Activated naive CD4-positive, alpha-beta T cell treated with anti-CD3 and anti-CD28 coated beads, Interleukin-2, amount 50 U/mL, for 16 hours (primary cell): ENCODE measurements at regions not wholly inside any gene's neighbourhood (a gene's known extent, or its start where the extent isn't known, plus 50 kb on each side); places are given as distances from the start of the nearest gene placed in this dataset.
A peak's percentile ranks its signal among the peaks of the same experiment; 100 is the strongest.
"Not testable (repeated sequence)": the region's sequence is repeated elsewhere in the genome, so short reads cannot be mapped to it uniquely, and the experiment has no call there.

Source experiments
- DNase-seq: peaks from one replicate; pipeline ENCODE4 v3.0.0-alpha.2; 2020

DNA sequence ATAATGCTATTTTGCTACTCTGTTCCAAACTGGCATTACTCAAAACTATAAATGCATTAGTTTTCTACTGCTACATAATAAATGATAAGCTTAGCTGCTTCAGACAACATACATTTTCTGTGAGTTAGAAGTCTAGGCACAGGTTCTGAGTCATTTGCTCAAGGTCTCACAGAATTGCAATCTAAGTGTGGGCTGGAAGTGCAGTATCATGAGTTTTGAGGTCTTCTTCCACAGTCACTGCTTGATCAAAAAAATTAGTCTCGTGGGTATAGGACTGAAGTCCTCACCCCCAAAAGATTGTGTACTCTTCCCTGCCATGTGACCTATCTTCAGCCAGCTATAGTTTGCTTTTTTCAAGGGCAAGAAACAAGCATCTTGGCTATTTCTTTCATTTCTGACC, 676.9 kb downstream of the ADCYAP1 start:
- no peak for DNase-seq

DNA sequence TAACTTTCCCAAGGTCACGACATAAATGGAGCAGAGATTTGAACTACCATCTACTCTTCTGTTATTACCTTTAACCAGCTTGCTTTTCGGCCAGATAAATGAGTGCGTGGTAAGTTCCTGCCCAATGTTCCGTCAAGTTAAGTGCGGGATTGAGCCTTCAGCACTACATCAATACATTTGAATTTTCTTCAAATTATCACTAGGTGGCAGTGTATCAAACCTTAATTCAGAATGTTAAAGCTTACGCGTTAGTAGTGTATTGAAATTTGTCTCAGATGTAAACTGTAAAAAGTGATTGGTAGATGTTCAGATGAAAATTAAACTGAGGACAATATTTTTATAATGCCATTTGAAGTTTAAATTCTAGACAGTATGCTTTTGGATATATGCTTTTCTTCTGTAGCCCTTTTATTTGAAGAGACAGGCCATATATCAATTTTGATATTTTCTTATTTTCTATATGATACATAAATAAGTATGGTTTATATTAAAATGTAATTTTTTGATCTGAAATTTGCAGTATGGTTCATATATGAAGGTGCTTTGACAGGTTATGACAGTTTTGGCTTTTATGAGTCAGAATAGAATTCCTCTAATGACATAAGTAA, 681.3 kb downstream of the ADCYAP1 start:
- no peak for DNase-seq

DNA sequence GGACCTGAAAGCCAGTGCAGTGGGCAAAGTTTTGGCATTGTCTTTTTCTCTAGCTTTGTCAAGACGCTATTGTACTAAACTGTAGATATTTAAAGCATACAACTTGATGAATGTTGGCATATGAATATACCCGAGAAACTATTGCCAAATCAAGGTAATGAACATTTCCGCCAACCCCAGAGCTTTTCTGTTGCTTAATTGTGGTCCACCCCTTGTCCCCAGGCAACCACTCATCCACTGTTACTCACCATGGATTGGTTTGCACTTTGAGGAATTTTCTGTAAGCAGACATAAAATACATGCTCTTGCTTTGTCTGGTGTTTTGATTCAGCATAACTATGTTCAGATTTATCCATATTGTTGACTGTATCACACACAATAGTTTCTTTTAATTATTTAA, 688.4 kb downstream of the ADCYAP1 start:
- DNase-seq: no peak

GRCh38 chr18:1595195-1595594, 690.5 kb downstream of the ADCYAP1 start:
- DNase-seq: no peak

- no peak for DNase-seq
These were observed 694.5 kb downstream of the ADCYAP1 start for GRCh38 chr18:1599196-1599595.

- DNase-seq: no peak
These were observed 700.1 kb downstream of the ADCYAP1 start for GRCh38 chr18:1604751-1605150.

DNA sequence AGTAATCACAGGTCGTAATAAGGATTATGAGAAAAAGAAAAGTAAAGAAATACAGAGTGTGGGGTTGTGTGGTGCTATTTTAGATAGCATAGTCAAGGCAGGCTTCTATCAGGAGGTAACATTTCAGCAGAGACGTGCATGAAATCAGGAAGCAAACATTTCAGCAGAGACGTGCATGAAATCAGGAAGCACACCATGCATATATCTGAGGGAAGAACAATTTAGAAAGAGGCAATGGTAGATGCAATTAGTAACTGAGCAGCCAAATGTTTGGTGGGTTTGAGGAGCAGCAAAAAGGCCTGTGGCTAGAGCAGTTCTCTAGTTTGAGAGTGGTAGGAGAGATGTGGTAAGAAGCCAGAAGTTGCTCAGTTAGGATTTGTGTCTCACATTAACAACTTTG, 713.7 kb downstream of the ADCYAP1 start:
- DNase-seq: no peak

DNA sequence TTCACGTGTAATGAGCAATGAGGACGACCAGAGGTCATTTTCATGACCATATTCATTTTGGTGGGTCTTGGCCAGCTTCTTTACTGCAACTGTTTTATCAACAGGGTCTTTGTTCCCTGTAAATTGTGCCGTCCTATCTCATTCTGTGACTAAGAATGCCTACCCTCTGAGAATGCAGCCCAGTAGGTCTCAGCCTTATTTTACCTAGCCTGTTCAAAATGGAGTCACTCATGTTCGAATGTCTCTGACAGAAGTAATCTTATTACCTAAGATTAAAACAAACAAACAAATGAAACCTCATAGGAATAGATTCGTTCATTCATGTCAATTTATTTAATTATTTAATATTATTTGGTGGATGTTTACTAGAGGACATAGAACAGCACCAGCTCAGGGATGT, 714.8 kb downstream of the ADCYAP1 start:
- no peak for DNase-seq

DNA sequence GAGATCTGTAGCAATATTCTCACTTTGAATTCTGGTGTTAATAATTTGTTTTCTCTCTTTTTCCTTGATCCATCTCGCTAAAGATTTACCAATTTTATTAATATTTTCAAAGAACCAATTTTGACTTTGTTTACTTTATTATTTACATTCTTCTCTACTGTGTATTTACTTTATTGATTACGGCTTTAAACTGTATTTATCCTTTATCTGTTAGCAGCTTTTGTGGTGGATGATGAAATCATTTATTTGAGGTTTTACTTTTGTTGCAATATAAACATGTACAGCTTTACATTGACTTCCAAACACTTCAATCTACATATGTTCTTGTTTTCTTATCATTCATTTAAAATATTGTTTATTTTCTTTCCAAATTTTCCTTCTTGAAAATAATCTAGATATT, 719.9 kb downstream of the ADCYAP1 start:
- no peak for DNase-seq

- no peak for DNase-seq
These were observed 722.8 kb downstream of the ADCYAP1 start for GRCh38 chr18:1627494-1627893.

- no peak for DNase-seq
These were observed 744.0 kb downstream of the ADCYAP1 start for GRCh38 chr18:1648712-1649111.

DNA sequence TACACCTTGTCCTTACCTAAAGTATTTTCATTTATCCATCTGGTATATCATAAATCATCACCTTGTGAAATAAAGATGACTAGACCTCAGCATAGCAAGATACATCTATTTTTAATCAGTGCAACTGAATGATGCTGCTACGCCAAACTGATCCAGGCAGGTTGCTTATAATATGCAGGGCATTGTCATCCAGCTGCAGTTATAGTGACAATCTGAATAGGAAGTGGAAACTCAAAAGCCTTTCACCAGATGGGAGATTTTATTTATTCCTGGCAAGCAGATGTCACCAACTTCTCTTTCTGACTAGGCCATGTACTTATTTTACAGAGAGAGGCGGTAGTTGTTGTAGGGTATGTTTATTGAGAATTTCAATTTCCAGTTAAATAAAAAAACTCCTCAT, 747.3 kb downstream of the ADCYAP1 start:
- no peak for DNase-seq

DNA sequence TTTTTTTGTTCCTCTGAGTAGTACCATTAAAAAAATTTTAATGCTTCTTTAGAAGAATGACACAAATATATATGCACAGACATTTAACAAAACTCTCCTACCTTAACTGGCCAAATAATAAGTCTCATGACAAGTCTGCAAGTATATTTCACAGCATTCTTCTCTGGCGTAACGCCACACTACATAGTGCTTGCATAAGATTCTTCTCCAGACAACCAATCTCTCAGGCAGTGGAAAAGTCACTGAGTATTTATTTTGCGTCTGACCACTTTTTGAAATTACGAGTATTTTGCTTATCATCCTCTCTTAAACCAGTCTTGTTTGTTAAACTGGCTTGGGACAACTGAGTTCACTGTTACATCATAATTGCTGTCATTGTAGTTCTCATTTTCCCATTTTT, 749.2 kb downstream of the ADCYAP1 start:
- DNase-seq: no peak

DNA sequence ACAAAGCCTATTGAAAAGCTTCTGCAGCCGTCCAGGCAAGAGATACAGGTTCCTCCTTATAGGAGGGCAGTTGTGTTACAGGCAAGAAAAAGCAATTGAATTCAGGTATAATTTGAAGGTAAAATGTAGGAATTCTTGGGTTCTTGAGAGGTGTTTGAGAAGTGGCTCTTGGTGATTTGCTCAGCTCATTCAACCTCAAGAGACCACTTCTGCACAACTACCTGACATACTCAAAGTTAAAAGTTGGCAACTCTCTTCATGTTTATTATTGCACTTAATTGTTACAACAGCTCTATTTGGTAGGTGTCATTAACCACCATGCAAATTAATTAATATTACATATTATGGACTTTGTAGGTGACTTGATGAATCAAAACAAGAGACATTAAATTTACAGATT, 753.2 kb downstream of the ADCYAP1 start:
- no peak for DNase-seq

DNA sequence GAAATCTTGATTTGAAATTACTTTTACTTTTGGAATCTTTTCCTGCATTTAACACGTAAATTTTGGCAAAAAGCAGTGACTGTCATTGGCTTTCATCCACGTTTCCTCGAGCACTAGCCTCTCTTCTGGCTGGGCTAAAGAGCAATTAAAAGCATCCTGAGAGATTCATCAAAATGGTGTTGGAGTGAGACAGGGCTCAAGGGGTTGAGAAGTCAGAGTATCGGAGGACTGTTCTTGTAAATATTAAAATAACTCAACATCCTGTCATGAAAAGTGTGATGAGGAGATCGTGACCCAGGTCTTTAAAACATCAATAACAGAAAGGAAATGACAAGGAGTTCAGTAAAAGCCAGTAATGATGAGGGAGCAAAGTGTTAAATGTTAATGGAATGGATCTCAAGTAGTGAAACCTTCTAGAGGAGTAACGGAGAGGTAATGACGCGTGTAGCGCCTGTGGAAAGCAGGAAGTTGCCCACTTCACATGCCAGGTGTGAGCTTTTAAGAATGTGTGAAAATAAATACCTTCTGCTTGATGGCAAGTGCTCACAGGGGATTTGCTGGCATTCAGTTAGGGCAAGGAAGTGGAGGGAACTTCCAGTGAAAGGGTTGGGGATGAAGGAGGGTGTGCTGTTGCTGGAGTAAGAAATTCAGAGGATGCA, 754.4 kb downstream of the ADCYAP1 start:
- no peak for DNase-seq

DNA sequence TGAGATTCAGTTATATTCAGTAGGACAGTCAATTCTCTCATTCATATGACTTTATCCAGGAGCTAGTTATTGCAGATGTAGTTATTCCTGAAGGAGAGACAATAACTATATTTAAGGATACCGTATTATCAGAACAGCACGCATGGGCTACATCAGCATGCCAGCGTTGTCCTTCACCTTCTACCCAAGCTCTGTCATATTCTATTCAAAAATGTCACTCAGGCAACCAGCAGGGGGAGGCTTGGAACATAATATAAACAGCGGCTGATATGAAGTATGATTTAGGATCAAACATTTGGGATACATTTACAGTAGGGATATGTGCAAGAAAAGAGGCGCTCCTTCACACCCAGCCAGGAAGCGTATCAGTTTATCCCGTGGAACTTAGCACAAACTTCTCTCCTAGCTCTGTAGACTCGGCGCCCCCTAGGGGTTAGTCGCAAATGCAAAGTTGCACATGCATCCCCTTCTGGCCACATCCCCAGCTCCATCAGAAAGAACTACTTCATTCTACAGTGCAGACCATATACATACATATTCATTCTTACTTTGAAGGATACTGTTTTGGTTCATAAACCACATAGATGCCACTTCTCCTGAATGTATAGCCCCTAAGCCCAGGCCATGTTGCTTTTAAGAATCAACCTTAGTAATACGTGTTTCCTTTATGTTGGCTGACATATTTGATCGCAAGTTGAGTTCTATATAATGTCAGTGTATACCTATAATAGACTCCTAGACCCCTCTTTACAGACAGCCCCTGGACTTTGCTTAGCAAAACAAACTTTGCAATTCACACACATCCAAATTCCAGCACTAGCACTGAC, 759.4 kb downstream of the ADCYAP1 start:
- DNase-seq: peak; percentile 11

- DNase-seq: no peak
These were observed 760.4 kb downstream of the ADCYAP1 start for GRCh38 chr18:1665079-1665478.

GRCh38 chr18:1668279-1668678, 763.6 kb downstream of the ADCYAP1 start:
- no peak for DNase-seq

- not testable (repeated sequence) for DNase-seq
These were observed 767.0 kb downstream of the ADCYAP1 start for GRCh38 chr18:1671710-1672109.

DNA sequence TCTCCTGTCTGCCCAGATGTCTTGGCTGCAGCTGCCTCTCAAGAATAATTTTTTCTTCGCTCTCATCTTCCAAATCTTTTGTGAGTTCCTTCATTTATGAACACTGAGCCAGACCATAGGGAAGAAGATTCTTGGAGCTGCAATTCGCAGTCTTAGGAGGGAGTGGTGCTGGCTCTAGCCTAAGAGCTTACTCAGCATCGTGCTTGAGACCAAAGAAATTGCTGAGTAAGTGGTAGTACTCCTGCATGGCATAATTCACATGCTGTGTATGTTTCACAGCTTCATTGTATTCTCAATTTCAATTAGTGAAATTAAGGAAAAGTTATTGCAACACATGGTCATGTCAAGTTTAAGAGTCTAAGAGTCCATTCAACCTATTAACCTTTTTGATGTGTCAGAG, 771.7 kb downstream of the ADCYAP1 start:
- DNase-seq: no peak

- DNase-seq: no peak
These were observed 775.4 kb downstream of the ADCYAP1 start for GRCh38 chr18:1680108-1680507.

- DNase-seq: no peak
These were observed 787.2 kb downstream of the ADCYAP1 start for GRCh38 chr18:1691863-1692262.

GRCh38 chr18:1708006-1708405, 803.3 kb downstream of the ADCYAP1 start:
- no peak for DNase-seq

GRCh38 chr18:1710114-1710513, 805.4 kb downstream of the ADCYAP1 start:
- DNase-seq: no peak
